ENCODE measurements at regions not wholly inside any gene's neighbourhood (a gene's known extent, or its start where the extent isn't known, plus 50 kb on each side); places are given as distances from the start of the nearest gene placed in this dataset.

DNA sequence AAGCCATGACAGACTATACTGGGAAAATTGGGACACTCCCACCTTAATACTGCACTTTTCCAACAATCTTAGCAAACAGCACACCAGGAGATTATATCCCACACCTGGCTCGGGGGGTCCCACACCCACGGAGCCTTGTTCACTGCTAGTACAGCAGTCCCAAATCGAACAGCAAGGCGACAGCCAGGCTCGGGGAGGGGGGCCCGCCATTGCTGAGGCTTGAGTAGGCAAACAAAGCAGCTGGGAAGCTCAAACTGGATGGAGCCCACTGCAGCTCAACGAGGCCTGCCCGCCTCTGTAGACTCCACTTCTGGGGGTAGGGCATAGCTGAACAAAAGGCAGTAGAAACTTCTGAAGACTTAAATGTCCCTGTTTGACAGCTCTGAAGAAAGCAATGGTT, 118.3 kb downstream of the MAGEB5 start:
- DNase-seq, result no peak

- no peak for DNase-seq
These were observed 112.8 kb downstream of the MAGEB5 start for GRCh38 chrX:26328608-26329319.

GRCh38 chrX:26309262-26309661, 93.3 kb downstream of the MAGEB5 start:
- DNase-seq, result no peak

DNA sequence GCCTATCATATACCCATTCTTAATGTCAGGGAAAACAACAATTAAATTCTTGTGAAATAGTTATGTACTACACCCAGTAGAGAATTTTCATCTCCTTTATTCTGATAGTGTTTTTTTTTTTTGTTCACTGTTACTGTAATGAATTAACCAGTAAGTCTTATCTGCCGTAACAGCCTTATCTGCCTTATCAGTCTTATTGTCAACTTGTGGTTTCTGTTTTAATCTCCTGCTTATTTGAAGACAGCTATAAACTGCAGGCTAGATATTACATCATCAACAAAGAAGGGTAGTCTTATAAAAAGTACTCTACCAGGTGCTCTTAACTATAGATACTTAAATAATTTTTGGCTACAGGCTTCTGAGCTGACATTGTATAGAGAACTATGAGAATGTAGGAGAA, 79.5 kb downstream of the MAGEB5 start:
- no peak for DNase-seq

DNA sequence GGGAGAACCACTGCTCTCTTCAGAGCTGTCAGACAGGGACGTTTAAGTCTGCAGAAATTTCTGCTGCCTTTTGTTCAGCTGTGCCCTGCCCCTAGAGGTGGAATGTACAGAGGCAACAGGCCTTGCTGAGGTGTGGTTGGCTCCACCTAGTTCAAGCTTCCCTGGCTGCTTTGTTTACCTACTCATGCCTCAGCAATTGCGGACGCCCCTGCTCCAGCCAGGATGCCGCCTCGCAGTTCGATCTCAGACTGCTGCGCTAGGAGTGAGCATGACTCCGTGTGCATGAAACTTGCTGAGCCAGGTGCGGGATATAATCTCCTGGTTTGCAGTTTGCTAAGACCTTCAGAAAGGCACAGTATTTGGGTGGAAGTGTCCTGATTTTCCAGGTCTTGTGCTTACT, 70.9 kb downstream of the MAGEB5 start:
- no peak for DNase-seq

Data from NCI-H2029 treated with DMSO at 0.1 percent for 48 hours (cell line).